Ovary (tissue), 3 donors: ENCODE measurements at regions not wholly inside any gene's neighbourhood (a gene's known extent, or its start where the extent isn't known, plus 50 kb on each side); places are given as distances from the start of the nearest gene placed in this dataset.

ENCODE experiments used
- POLR2A ChIP-seq: fragments of 450-650 bp; IDR thresholded peaks from one replicate; pipeline ENCODE4 v1.6.1; 2017; ENCODE audit warnings: antibody characterized with exemption, mild to moderate bottlenecking, moderate library complexity
- TF ChIP-seq, protein P1 (sequence below), 3 donors: fragments of 450-650 bp in 2 of 3; fragments of 200-600 bp in 1 of 3; IDR thresholded peaks; one replicate each; pipeline versions ENCODE4 v1.5.1 to v1.8.0; 2016 to 2022; ENCODE audit warnings: antibody characterized with exemption in 3 of 3, mild to moderate bottlenecking in 1 of 3
- donor health status: DM: no; HTN: no; CAD: no.

DNA sequence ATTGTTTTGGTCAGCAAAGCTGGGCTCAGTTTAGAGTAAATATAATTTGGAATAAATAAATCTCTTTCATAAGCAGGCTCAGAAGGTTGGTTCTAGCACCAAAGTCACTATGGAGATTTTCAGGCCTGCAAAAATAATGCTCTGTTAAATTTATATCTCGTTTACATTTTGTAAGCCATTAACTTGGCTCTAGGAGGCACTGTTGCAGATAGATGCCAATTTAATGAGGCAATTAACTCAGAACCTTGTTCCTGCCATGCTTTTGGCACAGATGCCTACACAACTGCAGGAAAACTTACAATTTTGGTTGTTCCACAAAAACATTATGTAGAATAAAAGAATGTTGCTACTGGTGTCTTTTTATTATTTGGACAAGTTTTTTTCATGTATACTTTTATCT, 428.1 kb downstream of the FLRT2 start:
- TF ChIP-seq, protein P1, sequence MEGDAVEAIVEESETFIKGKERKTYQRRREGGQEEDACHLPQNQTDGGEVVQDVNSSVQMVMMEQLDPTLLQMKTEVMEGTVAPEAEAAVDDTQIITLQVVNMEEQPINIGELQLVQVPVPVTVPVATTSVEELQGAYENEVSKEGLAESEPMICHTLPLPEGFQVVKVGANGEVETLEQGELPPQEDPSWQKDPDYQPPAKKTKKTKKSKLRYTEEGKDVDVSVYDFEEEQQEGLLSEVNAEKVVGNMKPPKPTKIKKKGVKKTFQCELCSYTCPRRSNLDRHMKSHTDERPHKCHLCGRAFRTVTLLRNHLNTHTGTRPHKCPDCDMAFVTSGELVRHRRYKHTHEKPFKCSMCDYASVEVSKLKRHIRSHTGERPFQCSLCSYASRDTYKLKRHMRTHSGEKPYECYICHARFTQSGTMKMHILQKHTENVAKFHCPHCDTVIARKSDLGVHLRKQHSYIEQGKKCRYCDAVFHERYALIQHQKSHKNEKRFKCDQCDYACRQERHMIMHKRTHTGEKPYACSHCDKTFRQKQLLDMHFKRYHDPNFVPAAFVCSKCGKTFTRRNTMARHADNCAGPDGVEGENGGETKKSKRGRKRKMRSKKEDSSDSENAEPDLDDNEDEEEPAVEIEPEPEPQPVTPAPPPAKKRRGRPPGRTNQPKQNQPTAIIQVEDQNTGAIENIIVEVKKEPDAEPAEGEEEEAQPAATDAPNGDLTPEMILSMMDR (IDR thresholded peaks at IDR 0.05): no peak
- no peak for TF ChIP-seq POLR2A
